H1 (cell line): ENCODE measurements at regions not wholly inside any gene's neighbourhood (a gene's known extent, or its start where the extent isn't known, plus 50 kb on each side); places are given as distances from the start of the nearest gene placed in this dataset.
A peak's percentile ranks its signal among the peaks of the same experiment; 100 is the strongest.

Experiments
- CTCF ChIA-PET: fragments of 300-600 bp; sonication (Branson Sonifier 250); formaldehyde crosslinking; loops from one replicate; lab custom pipeline; 2021; ENCODE audit not compliant: partially characterized antibody; lab: Charles Lee
- POLR2A ChIA-PET: fragments of 300-600 bp; sonication (Branson Sonifier 250); formaldehyde crosslinking; loops from one replicate; lab custom pipeline; 2021; ENCODE audit warnings: inconsistent platforms; ENCODE audit not compliant: partially characterized antibody; lab: Charles Lee
- DNase-seq, 2 experiments: peaks; one replicate each; pipeline versions ENCODE4 v3.0.0 to v3.0.0-alpha.2; 2010 to 2022; ENCODE audit warnings: low spot score in 2 of 2, low read depth in 1 of 2, mixed read lengths in 1 of 2
- FAIRE-seq: peaks from 2 replicates; lab custom pipeline; 2011; peaks lifted over from hg19 to GRCh38; lab: Jason Lieb, UNC
- H2AFZ ChIP-seq: 2 replicates; pipeline ENCODE4 v1.8.1; 2012; ENCODE audit warnings: low read length, inconsistent platforms
- H2AK5ac ChIP-seq: 2 replicates; pipeline ENCODE4 v1.6.1; 2013; ENCODE audit warnings: low read depth, low read length
- H2BK120ac ChIP-seq: replicated peaks from 2 replicates; pipeline ENCODE3; 2013; ENCODE audit warnings: low read depth, low read length, inconsistent platforms
- H2BK12ac ChIP-seq: 2 replicates; pipeline ENCODE4 v1.6.1; 2013; ENCODE audit warnings: low read depth, low read length
- H2BK15ac ChIP-seq: 2 replicates; pipeline ENCODE4 v1.6.1; 2013; ENCODE audit warnings: low read length
- H2BK20ac ChIP-seq: 2 replicates; pipeline ENCODE4 v1.6.1; 2013; ENCODE audit warnings: low read length
- H2BK5ac ChIP-seq: 2 replicates; pipeline ENCODE4 v1.6.1; 2013; ENCODE audit warnings: low read depth, low read length
- H3K14ac ChIP-seq: 2 replicates; pipeline ENCODE4 v1.6.1; 2013; ENCODE audit warnings: inconsistent platforms; ENCODE audit not compliant: insufficient read length
- H3K18ac ChIP-seq: 2 replicates; pipeline ENCODE4 v1.6.1; 2013; ENCODE audit warnings: low read length; ENCODE audit errors: extremely low read depth
- H3K23ac ChIP-seq: 2 replicates; pipeline ENCODE4 v1.6.1; 2013; ENCODE audit warnings: inconsistent platforms; ENCODE audit not compliant: insufficient read length
- H3K23me2 ChIP-seq: 2 replicates; pipeline ENCODE4 v1.6.1; 2013; ENCODE audit warnings: low read depth, low read length
- H3K27ac ChIP-seq: 2 replicates; pipeline ENCODE4 v1.6.1; 2011; ENCODE audit warnings: low read depth, low read length, inconsistent platforms
- H3K27me3 ChIP-seq, 4 experiments: replicated peaks in 1 of 4; 1 replicate in 1 of 4; 2 replicates in 3 of 4; pipeline versions ENCODE4 v1.6.1 to v1.8.1; 2011 to 2013; ENCODE audit warnings: low read length in 3 of 4, mild to moderate bottlenecking in 3 of 4, inconsistent platforms in 2 of 4, mixed read lengths in 2 of 4, moderate library complexity in 1 of 4; ENCODE audit not compliant: control insufficient read depth in 3 of 4, insufficient read depth in 3 of 4; ENCODE audit errors: extremely low read depth in 1 of 4
- H3K36me3 ChIP-seq, 4 experiments: 2 replicates each; pipeline versions ENCODE4 v1.6.1 to v1.8.1; 2011 to 2013; ENCODE audit warnings: mild to moderate bottlenecking in 4 of 4, low read length in 3 of 4, moderate library complexity in 2 of 4, control low read depth in 1 of 4, inconsistent platforms in 1 of 4; ENCODE audit not compliant: insufficient read depth in 4 of 4, control insufficient read depth in 2 of 4
- H3K4ac ChIP-seq: replicated peaks from 2 replicates; pipeline ENCODE3; 2013; ENCODE audit warnings: low read length, low read depth, mixed read lengths, inconsistent platforms; ENCODE audit not compliant: insufficient read length
- H3K4me1 ChIP-seq, 4 experiments: replicated peaks in 1 of 4; 1 replicate in 1 of 4; 2 replicates in 3 of 4; pipeline versions ENCODE4 v1.6.1 to v1.8.1; 2011 to 2013; ENCODE audit warnings: low read length in 3 of 4, inconsistent platforms in 2 of 4, mixed read lengths in 1 of 4; ENCODE audit not compliant: insufficient read depth in 4 of 4, control insufficient read depth in 3 of 4
- H3K4me2 ChIP-seq, 2 experiments: 2 replicates each; pipeline versions ENCODE4 v1.6.1 to v1.8.1; 2011 to 2013; ENCODE audit warnings: low read depth in 2 of 2, low read length in 2 of 2, control low read depth in 1 of 2, inconsistent platforms in 1 of 2, mild to moderate bottlenecking in 1 of 2; ENCODE audit not compliant: insufficient read depth in 1 of 2
- H3K4me3 ChIP-seq, 4 experiments: fragments of 200-600, 300-600 bp in 1 of 4; sonication (generic), shearing (Covaris generic), sonication (Bioruptor Twin) in 1 of 4; 2 replicates each; pipeline versions ENCODE4 v1.5.1 to v1.8.1; 2011 to 2016; ENCODE audit warnings: low read length in 4 of 4, low read depth in 3 of 4, control low read depth in 2 of 4, inconsistent platforms in 2 of 4, mild to moderate bottlenecking in 2 of 4, mixed read lengths in 1 of 4, moderate library complexity in 1 of 4; ENCODE audit not compliant: insufficient read depth in 2 of 4; ENCODE audit errors: extremely low read depth in 1 of 4
- H3K56ac ChIP-seq: replicated peaks from 2 replicates; pipeline ENCODE3; 2013; ENCODE audit warnings: low read depth, mild to moderate bottlenecking, mixed read lengths, low read length, inconsistent platforms; ENCODE audit not compliant: insufficient read length
- H3K79me1 ChIP-seq: 2 replicates; pipeline ENCODE4 v1.6.1; 2013; ENCODE audit warnings: low read depth, low read length, control low read depth
- H3K79me2 ChIP-seq, 2 experiments: 2 replicates each; pipeline versions ENCODE4 v1.6.1 to v1.8.1; 2012 to 2013; ENCODE audit warnings: low read length in 2 of 2, mild to moderate bottlenecking in 2 of 2, inconsistent platforms in 1 of 2; ENCODE audit not compliant: insufficient read depth in 2 of 2, control insufficient read depth in 1 of 2
- H3K9ac ChIP-seq, 4 experiments: replicated peaks in 1 of 4; 1 replicate in 1 of 4; 2 replicates in 3 of 4; pipeline versions ENCODE4 v1.6.1 to v1.8.1; 2011 to 2013; ENCODE audit warnings: low read depth in 3 of 4, low read length in 3 of 4, control low read depth in 2 of 4, mild to moderate bottlenecking in 2 of 4, moderate library complexity in 2 of 4, inconsistent platforms in 1 of 4; ENCODE audit errors: extremely low read depth in 1 of 4
- H3K9me3 ChIP-seq, 2 experiments: 2 replicates each; pipeline versions ENCODE4 v1.6.1 to v1.8.1; 2012 to 2013; ENCODE audit warnings: mild to moderate bottlenecking in 2 of 2, moderate library complexity in 2 of 2, control low read depth in 1 of 2, inconsistent platforms in 1 of 2, low read depth in 1 of 2, low read length in 1 of 2, mixed read lengths in 1 of 2; ENCODE audit not compliant: insufficient read depth in 2 of 2
- H4K20me1 ChIP-seq, 2 experiments: replicated peaks in 1 of 2; 2 replicates each; pipeline versions ENCODE3 to v1.8.1; 2011 to 2013; ENCODE audit warnings: inconsistent platforms in 2 of 2, low read length in 2 of 2, mild to moderate bottlenecking in 1 of 2; ENCODE audit not compliant: insufficient read depth in 2 of 2, control insufficient read depth in 1 of 2
- H4K5ac ChIP-seq: 2 replicates; pipeline ENCODE4 v1.6.1; 2013; ENCODE audit warnings: low read length, low read depth, mixed read lengths, inconsistent platforms; ENCODE audit not compliant: insufficient read length
- H4K8ac ChIP-seq: 2 replicates; pipeline ENCODE4 v1.8.0; 2013; ENCODE audit warnings: mild to moderate bottlenecking, moderate library complexity, low read length, inconsistent platforms; ENCODE audit not compliant: insufficient read depth; ENCODE audit errors: extremely low read depth
- H4K91ac ChIP-seq: replicated peaks from 2 replicates; pipeline ENCODE3; 2013; ENCODE audit warnings: low read length, mixed read lengths, inconsistent platforms; ENCODE audit not compliant: insufficient read length
- GABPA ChIP-seq: IDR thresholded peaks from 2 replicates; pipeline ENCODE4 v1.6.1; 2011; ENCODE audit warnings: mild to moderate bottlenecking, low read length, moderate library complexity, borderline replicate concordance; ENCODE audit not compliant: insufficient read depth
- RAD21 ChIP-seq, 2 experiments: IDR thresholded peaks in 1 of 2; conservative IDR thresholded peaks in 1 of 2; 2 replicates each; pipeline ENCODE4 v1.6.1; 2011; ENCODE audit warnings: low read depth in 2 of 2, low read length in 2 of 2, improper control_type of control experiment in 1 of 2, inconsistent platforms in 1 of 2, mild to moderate bottlenecking in 1 of 2, moderate library complexity in 1 of 2
- WGBS, 2 experiments: shearing (Covaris generic) in 1 of 2; methylation state at CpG; one replicate each; pipeline versions ENCODE4 v1.1.6 to v1.1.7; 2013 to 2015; ENCODE audit warnings: low lambda C conversion rate in 2 of 2, mixed read lengths in 2 of 2, inconsistent platforms in 1 of 2, low coverage in 1 of 2, missing lambda C conversion rate in 1 of 2; ENCODE audit not compliant: insufficient replicate concordance in 2 of 2, insufficient coverage in 1 of 2, insufficient read length in 1 of 2; ENCODE audit errors: extremely low coverage in 1 of 2, missing lambda C conversion rate in 1 of 2; 5-methylcytosine and 5-hydroxymethylcytosine counted together

DNA sequence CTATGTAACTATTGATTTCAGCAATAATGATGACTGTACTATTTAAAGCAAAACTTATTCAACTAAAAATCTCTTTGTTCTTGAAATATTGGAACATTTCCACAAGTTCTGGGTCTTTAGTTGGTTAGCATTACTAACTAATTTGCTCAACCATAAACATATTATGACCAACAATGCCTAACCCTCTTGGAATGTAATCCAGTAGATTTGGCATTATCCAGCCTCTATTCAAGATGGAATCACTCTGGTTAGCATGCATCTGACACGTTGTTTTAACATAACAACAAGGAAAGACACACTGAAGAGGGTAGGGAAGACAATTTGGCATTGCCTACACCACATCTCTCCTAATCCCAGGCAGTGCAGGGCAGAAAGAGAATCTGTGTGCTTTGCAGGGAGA lies 941.3 kb upstream of the PCDH20 start:
- no peak overlapping the region for H4K8ac ChIP-seq
- ChIA-PET CTCF (interaction anchor here (0.7 to 4.5 kb wide), 12 partner anchors 13 to 471 kb away, joined by 3 to 48 read pairs (median 6); no protein-coding TSS in a partner anchor), POLR2A (no interaction called here)
- H3K36me3 ChIP-seq = no peaks in the 10 kb centered on the region
- no peak overlapping the region for H3K14ac ChIP-seq
- H3K79me1 ChIP-seq = no peaks in the 10 kb centered on the region
- 50% methylated on average over 1 of the region's 1 CpG; no CpG with 5 or more reads in 1 of the 2 experiments for WGBS, 2 experiments
- no peak overlapping the region for H3K27ac ChIP-seq
- no peak overlapping the region for H2BK12ac ChIP-seq
- no peaks in the 10 kb centered on the region for H3K27me3 ChIP-seq
- no peaks in the 10 kb centered on the region for H3K79me2 ChIP-seq
- no peak overlapping the region for H3K4ac ChIP-seq
- no peak overlapping the region for H3K56ac ChIP-seq
- H2BK120ac ChIP-seq = no peak overlapping the region
- H4K20me1 ChIP-seq = no peaks in the 10 kb centered on the region
- FAIRE-seq (no peak), DNase-seq (no peak)
- H3K4me2 ChIP-seq = no peak overlapping the region
- H2BK5ac ChIP-seq = no peak overlapping the region
- no peaks in the 10 kb centered on the region for H3K23me2 ChIP-seq
- H2BK20ac ChIP-seq = no peak overlapping the region
- no peak overlapping the region for H3K23ac ChIP-seq
- H4K5ac ChIP-seq = no peak overlapping the region
- no peak overlapping the region for H4K91ac ChIP-seq
- H3K4me3 ChIP-seq = no peak overlapping the region
- no peak overlapping the region for H2BK15ac ChIP-seq
- H2AK5ac ChIP-seq = no peak overlapping the region
- peak overlapping the region; percentile 92 for H2AFZ ChIP-seq
- no peak overlapping the region for H3K18ac ChIP-seq
- H3K4me1 ChIP-seq = peaks cover 0 to 4% (median 0%) of the 10 kb centered on the region in 4 experiments; a peak in 2 of 7 replicates
- H3K9me3 ChIP-seq = no peaks in the 10 kb centered on the region
- no peak overlapping the region for H3K9ac ChIP-seq
- no peak for TF ChIP-seq GABPA
- no peak for TF ChIP-seq RAD21 (IDR thresholded peaks at IDR 0.05 in 1 of 2, conservative IDR thresholded peaks at IDR 0.05 in 1 of 2; ENCODE audit: low read depth in 2 of 2, low read length in 2 of 2)
